SK-N-MC (cell line): ENCODE measurements at regions not wholly inside any gene's neighbourhood (a gene's known extent, or its start where the extent isn't known, plus 50 kb on each side); places are given as distances from the start of the nearest gene placed in this dataset.

Source experiments
- EZH2 ChIP-seq: fragments of 200-600 bp; sonication (generic); IDR thresholded peaks from one replicate; pipeline ENCODE4 v1.6.1; 2017; ENCODE audit warnings: antibody characterized with exemption
- FOXP2 ChIP-seq: optimal IDR thresholded peaks from 2 replicates; pipeline ENCODE3; 2011; ENCODE audit warnings: mild to moderate bottlenecking, moderate library complexity; ENCODE audit not compliant: insufficient read depth; ENCODE audit errors: extremely low read length, control extremely low read depth
- POLR2AphosphoS5 ChIP-seq: IDR thresholded peaks from 2 replicates; pipeline ENCODE4 v1.6.1; 2012; ENCODE audit warnings: mild to moderate bottlenecking, low read depth, low read length, borderline replicate concordance

GRCh38 chr14:38866461-38866860 lies 236.6 kb downstream of the SEC23A start:
- no peak for TF ChIP-seq POLR2AphosphoS5
- no peak for TF ChIP-seq EZH2
- no peak for TF ChIP-seq FOXP2
